KBM-7 (cell line): ENCODE measurements at regions not wholly inside any gene's neighbourhood (a gene's known extent, or its start where the extent isn't known, plus 50 kb on each side); places are given as distances from the start of the nearest gene placed in this dataset.

Source experiments
- DNase-seq: peaks from one replicate; pipeline ENCODE4 v3.0.0-alpha.2; 2015
- in situ Hi-C: fragments of 300-500 bp; cut with MboI; formaldehyde crosslinking; loops from 2 replicates; pipeline ENCODE4 v1.14.3; 2020; ENCODE audit warnings: low sequenced_read_pairs, low pct_unique_long_range_greater_than_20kb, mixed read lengths

DNA sequence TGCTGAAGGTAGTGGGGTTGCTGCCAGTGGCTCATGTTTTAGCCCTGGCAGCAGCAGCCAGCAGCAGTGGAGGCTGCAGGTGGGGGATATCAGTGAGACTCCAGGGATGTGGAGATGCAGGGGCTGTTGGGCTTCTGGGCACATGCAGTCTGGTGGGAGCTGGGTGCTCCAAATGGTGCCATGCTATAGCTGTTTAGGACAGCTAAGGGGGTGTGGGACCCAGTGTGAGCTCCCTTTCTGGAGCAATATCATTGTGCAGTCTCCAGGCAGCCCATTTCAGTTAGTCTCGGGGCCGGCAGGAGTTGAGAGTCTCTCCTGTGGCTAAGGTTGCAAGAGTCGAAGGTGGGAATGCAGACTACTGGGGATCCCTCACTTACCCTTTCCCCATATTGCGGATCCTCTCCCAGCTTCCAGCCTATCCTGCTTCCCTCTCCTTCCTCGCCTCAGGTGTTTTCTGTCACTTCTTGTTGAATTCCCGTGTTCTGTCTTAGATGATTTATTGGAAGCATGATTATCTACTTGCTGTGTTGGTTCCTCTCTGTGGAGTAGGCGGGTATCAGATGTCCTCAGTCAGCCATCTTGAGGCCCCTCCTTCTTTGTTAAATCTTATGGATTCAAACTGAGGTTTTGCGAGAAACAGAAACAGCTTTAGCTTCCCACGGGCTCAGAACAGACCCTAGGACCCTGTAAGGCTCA lies 112.0 kb downstream of the FAM43A start:
- in situ Hi-C loops = no loop called here
- DNase-seq = no peak

- in situ Hi-C loops = no loop called here
- no peak for DNase-seq
Observed at GRCh38 chr3:194798486-194798885, 112.8 kb downstream of the FAM43A start.

- in situ Hi-C loops = no loop called here
- no peak for DNase-seq
Observed at GRCh38 chr3:194800002-194800401, 114.3 kb downstream of the FAM43A start.

GRCh38 chr3:194801461-194802432 lies 116.1 kb downstream of the FAM43A start:
- no peak for DNase-seq
- in situ Hi-C loops = no loop called here

DNA sequence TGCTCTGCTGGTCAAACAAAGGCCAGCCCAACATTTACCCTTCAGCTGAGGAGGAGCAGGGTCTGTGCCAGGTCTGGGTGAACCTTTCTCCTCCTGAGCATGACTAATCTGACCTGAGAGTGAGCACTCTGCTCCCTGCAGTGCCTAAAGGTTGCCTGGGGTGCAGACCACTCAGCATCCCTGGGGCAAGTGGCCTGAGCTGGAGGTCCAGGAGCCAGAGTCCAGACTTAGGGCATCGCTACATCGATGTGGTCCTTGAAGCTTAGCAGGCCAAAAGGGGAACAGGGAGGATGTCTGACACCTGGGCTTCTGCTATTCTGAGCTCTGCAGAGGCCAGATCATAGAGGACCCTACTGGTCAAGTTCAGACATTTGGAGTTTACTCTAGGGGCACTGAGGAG lies 119.1 kb downstream of the FAM43A start:
- in situ Hi-C loops = no loop called here

DNA sequence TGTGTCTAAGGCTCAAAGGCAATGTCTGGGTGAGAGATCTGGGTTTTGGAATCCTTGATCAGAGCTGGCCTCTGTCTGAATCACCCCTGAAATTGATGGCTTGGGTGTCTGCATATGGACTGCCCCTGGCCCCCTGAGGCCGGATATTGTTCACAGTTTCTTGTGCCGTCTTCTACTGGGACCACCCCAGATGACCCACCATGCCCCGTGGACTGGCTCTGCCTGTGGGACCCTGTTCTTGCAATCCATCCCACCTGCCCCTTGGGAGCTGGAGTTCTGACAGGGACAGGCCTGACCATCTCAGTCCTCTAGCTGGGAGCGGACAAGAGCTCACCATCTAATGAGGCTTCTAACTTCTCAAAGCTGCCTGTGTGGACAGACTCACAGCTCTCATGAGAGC lies 119.9 kb downstream of the FAM43A start:
- no peak for DNase-seq
- in situ Hi-C loops = no loop called here

More for the DNA sequence above, 119.1 kb downstream of the FAM43A start:
- DNase-seq = no peak

GRCh38 chr3:194806991-194807630 lies 121.4 kb downstream of the FAM43A start:
- in situ Hi-C loops = no loop called here

GRCh38 chr3:194808640-194809097 lies 123.0 kb downstream of the FAM43A start:
- in situ Hi-C loops = no loop called here

More at GRCh38 chr3:194806991-194807630, 121.4 kb downstream of the FAM43A start:
- no peak for DNase-seq

GRCh38 chr3:194809382-194809781 lies 123.7 kb downstream of the FAM43A start:
- in situ Hi-C loops = no loop called here
- DNase-seq = no peak

More at GRCh38 chr3:194808640-194809097, 123.0 kb downstream of the FAM43A start:
- DNase-seq = no peak

DNA sequence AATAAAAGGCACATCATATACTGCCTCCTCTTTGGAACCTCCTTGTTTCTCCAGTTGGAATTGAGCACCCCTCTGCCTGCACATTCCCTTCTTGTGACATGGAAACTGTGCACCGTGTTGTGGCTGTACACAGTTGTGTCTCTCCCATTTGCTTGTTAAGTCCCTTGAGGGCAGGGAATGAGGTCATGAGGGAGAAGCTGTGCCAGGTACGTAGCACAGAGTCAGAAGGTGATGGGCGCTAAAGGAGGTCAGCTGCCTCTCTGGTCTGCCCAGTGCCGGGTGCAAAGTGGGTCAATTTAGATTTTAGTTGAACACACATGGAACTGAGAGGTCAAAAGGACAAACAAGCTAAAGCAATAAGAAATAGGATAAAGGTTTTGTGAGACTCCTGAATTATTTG lies 124.4 kb downstream of the FAM43A start:
- in situ Hi-C loops = no loop called here
- no peak for DNase-seq

- no peak for DNase-seq
- in situ Hi-C loops = no loop called here
Observed at GRCh38 chr3:194811118-194811517, 125.4 kb downstream of the FAM43A start.

DNA sequence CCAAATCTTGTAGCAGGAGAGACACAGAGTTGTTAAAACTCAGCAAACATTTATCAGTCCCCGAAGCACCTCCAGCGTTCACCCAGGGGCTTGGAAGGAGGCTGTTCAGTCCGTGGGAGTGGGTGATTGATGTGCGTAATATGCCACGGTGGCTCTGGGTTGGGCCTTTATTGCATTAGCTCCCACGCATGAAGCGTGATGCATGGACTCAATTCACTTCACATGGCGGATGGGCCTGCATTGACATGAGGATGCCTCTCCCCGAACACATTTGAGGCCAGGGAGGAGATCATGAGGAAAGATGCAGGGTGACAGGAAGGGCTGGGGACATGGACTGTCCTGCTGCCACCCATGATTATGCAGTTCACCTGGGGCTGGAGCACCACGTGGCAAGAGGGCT lies 126.5 kb downstream of the FAM43A start:
- in situ Hi-C loops = no loop called here
- no peak for DNase-seq

DNA sequence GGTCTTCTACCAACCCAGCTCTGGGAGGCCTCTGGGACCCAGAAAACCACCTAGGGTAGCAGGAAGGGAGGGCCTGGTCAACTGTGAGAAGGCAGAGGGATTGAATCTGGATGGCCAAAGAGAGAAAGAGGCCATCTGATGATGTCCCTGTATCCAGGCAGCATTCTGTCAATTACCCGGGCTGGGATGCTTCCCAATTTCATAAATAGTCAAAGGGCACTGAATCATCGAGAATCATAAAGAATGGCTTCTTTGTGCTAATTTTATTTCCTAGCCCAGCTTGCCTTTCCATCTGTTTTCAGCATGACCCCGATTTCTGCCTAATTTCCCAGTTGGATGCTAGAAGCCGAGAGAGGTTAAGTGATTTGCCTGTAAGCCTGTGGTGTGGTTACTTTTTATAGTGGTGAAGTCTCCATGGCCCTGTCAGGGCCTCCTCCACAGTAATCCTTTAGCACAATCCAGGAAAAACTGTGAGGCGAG lies 129.2 kb downstream of the FAM43A start:
- no peak for DNase-seq

DNA sequence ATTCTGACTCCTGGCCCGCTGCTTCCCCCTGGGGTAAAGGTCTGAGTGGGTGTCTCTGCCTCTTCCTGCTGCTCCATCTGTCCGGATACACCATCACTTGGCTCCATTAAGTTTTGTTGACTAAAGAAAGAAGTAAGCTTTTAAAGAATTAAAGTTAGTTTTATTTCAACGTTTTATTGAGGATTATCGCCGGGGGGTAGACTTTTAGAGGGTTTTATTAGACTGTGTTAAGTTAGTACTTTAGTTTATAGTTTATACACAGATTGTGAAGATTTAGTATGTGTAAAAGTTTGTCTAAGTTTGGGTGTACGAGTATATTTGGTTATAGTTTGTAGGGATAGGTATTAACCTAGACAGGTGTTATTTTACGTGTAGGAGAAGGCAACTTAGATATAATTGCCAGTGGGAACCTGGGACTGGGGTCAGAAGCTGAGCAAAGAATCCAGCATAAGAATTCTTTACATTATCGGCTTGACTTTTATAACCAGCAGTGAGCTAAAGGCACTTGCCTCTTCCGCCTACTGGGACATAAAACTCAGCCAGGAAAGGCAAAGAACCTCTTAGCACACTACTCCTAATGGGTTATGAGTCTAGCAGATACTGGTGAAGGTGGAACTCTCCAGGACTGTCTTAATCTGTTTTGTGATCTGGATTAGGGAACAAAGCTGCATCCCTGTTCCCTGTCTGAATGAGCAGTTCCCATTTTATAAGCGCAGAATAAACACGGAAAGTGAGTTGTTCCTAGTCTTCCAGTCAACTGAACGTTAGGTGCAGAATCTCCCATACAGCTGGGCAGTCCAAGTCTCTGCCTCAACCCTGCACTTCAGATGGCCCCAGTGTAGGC lies 131.3 kb downstream of the FAM43A start:
- no peak for DNase-seq
- in situ Hi-C loops = no loop called here

More for the DNA sequence above, 129.2 kb downstream of the FAM43A start:
- in situ Hi-C loops = no loop called here

DNA sequence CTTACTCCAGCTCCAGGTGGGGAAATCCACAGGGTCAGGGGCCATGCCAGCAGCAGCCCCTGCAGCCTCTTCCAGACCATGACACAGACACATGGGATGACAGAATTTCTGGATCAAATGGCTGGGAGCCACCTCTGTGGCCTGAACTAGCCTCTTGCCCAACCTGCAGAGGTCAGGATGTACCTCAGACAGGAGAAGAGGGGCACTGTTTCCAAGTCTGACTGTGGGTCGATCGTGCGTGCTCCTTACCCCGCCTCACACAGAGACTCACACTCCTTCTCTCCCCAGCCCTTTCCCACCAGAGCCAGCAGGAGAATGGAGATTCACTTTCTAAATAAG lies 131.9 kb downstream of the FAM43A start:
- in situ Hi-C loops = no loop called here
- DNase-seq = no peak

DNA sequence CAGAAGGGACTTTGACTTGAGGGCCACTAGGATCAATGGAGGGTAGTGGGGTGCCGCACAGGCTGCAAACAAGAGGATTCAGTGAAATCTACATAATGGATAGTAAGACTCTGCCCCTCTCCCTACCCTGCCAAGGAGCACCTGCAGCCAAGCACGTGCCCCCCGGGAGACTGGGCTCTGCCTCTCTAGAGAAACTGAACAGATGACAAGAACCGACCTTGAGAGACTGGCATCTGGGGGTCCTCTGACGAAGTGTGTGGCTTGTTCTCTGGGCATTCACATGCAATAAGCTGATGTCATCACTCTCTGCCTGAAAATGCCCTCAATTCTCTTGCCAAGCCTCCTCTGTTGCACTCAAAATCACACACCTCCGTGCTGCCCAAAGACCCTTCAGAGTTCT lies 132.3 kb downstream of the FAM43A start:
- DNase-seq = no peak
- in situ Hi-C loops = no loop called here

GRCh38 chr3:194824100-194824499 lies 138.4 kb downstream of the FAM43A start:
- in situ Hi-C loops = no loop called here

DNA sequence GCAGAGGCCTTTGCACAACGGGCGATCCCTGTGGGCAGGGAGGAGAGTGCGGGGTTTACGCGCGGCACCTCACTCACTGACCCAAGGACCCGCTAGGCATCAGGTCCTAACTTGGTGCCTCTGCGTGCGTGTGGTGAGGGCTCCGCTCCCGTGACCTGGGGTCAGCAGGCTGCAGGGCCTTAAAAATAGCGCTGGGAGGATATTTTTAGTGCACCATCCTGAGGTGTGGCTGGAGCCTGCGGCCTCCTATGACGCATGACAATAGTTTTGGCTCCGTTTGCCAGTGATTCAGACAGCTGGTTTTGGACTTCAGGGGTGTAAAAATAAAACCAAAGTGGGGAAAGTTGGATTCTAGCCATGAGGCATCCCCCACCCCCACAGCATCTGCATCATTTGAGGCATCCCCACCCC lies 139.0 kb downstream of the FAM43A start:
- in situ Hi-C loops = no loop called here
- DNase-seq = no peak

More at GRCh38 chr3:194824100-194824499, 138.4 kb downstream of the FAM43A start:
- DNase-seq = no peak

DNA sequence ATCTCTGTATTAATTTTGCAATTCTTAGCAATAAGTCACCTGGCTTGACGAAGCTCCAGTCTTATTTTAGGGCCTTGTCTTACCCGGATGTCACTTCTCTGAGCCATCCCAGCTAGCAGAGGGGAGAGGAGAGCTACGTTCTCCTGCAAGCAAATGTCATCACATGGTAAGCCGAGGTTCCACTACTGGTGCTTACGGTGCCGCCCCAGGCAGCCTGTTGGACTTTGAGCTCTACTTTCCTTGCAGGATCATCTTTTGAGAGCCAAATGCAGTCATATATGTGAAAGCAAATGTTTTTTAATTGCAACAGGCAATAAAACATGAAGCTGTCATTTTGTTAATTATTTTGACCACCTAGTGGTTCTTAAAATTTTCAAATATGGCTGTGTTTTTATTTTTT lies 140.9 kb downstream of the FAM43A start:
- in situ Hi-C loops = no loop called here
- DNase-seq = no peak
